Activated CD8-positive, alpha-beta T cell treated with anti-CD3 and anti-CD28 coated beads for 36 hours (primary cell): ENCODE measurements at regions not wholly inside any gene's neighbourhood (a gene's known extent, or its start where the extent isn't known, plus 50 kb on each side); places are given as distances from the start of the nearest gene placed in this dataset.

Experiments
- ATAC-seq: fragments of 200-7000 bp; cut with Tn5 transposase; one replicate; pipeline ENCODE4 v1.10.0; 2021; ENCODE audit warnings: mild to moderate bottlenecking, moderate library complexity
- CTCF ChIA-PET: fragments of 350-600 bp; sonication (Branson Sonifier 250); formaldehyde crosslinking; loops from one replicate; lab custom pipeline; 2021; ENCODE audit warnings: antibody characterized with exemption; lab: Charles Lee
- POLR2A ChIA-PET: fragments of 350-600 bp; sonication (Branson Sonifier 250); formaldehyde crosslinking; loops from one replicate; lab custom pipeline; 2021; ENCODE audit warnings: antibody characterized with exemption; lab: Charles Lee
- DNase-seq: peaks from one replicate; pipeline ENCODE4 v3.0.0-alpha.2; 2020
- H3K27ac Mint-ChIP-seq: one replicate; pipeline ENCODE4 v1.8.0; 2021; ENCODE audit warnings: mild to moderate bottlenecking, mixed read lengths
- H3K27me3 Mint-ChIP-seq: one replicate; pipeline ENCODE4 v1.8.0; 2021; ENCODE audit warnings: mixed read lengths
- H3K36me3 Mint-ChIP-seq: one replicate; pipeline ENCODE4 v1.8.0; 2021; ENCODE audit warnings: low read depth, mixed read lengths
- H3K4me1 Mint-ChIP-seq: one replicate; pipeline ENCODE4 v1.8.0; 2021; ENCODE audit warnings: low read depth, mixed read lengths
- H3K4me3 Mint-ChIP-seq: one replicate; pipeline ENCODE4 v1.8.0; 2021; ENCODE audit warnings: mild to moderate bottlenecking, moderate library complexity, mixed read lengths
- H3K9me3 Mint-ChIP-seq: one replicate; pipeline ENCODE4 v1.8.0; 2021; ENCODE audit warnings: mixed read lengths
- CTCF ChIP-seq: fragments of 200-600 bp; IDR thresholded peaks from one replicate; pipeline ENCODE4 v1.8.0; 2022; ENCODE audit warnings: antibody characterized with exemption, mild to moderate bottlenecking
- intact Hi-C: fragments of 100-400 bp; cut with micrococcal nuclease; formaldehyde crosslinking; loops from one replicate; pipeline ENCODE4 v1.10.0; 2022

DNA sequence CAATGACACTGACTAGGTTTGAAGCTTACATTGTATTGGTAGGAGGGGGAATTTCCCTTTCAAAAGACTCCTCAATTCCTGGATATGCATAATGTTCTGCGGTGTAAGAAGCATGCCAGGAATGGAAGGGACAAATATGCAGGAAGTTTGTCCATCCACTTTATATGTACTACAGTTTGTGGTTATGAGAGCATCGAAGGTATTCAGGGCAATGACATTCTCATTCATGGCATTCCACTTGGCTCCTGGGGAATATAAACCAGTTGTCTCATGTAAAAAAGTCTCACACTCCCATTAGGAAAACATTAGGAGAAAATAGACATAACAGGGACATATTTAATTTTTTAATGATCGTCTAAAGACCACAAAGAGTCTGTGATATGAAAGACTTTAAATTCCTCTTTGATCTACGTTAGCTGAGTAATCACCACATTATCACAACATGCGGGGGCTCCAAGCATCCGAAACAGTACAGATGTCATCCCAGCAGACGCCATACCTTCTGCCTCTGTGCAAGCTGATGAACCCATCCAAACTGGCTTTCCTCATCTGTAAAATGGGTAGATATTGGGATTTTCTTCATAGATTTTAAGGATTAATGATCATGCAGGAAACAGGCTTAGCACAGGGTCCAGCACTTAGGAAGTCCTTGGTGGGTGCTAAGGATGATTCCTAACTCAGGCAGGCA is 675.3 kb downstream of the INHBA start:
- TF ChIP-seq CTCF, result no peak
- DNase-seq (no peak), ATAC-seq (no peak)
- Mint-ChIP-seq H3K27ac (no peak overlapping the region), H3K27me3 (no peaks in the 10 kb centered on the region), H3K4me3 (no peak overlapping the region), H3K9me3 (no peaks in the 10 kb centered on the region), H3K36me3 (no peaks in the 10 kb centered on the region), H3K4me1 (no peaks in the 10 kb centered on the region)
- ChIA-PET POLR2A (no interaction called here), CTCF (no interaction called here)
- intact Hi-C loops, result no loop called here

GRCh38 chr7:41024126-41024525 is 678.8 kb downstream of the INHBA start:
- no peak overlapping the region for H3K4me3 Mint-ChIP-seq

GRCh38 chr7:41020056-41020455 is 682.8 kb downstream of the INHBA start:
- H3K4me1 Mint-ChIP-seq, result no peaks in the 10 kb centered on the region
- ChIA-PET POLR2A (no interaction called here), CTCF (interaction anchor here (1.7 kb wide), 1 partner anchor 17 kb away, joined by 6 read pairs; no protein-coding TSS in a partner anchor)
- no peaks in the 10 kb centered on the region for H3K27me3 Mint-ChIP-seq
- no peak for ATAC-seq
- H3K9me3 Mint-ChIP-seq, result no peaks in the 10 kb centered on the region
- DNase-seq, result no peak
- intact Hi-C loops, result no loop called here
- no peak for TF ChIP-seq CTCF
- H3K4me3 Mint-ChIP-seq, result no peak overlapping the region
- H3K27ac Mint-ChIP-seq, result no peak overlapping the region
- no peaks in the 10 kb centered on the region for H3K36me3 Mint-ChIP-seq

More at GRCh38 chr7:41024126-41024525, 678.8 kb downstream of the INHBA start:
- ChIA-PET CTCF (no interaction called here), POLR2A (no interaction called here)
- TF ChIP-seq CTCF, result no peak
- H3K4me1 Mint-ChIP-seq, result no peaks in the 10 kb centered on the region
- H3K27me3 Mint-ChIP-seq, result no peaks in the 10 kb centered on the region
- ATAC-seq, result no peak
- H3K9me3 Mint-ChIP-seq, result no peaks in the 10 kb centered on the region
- intact Hi-C loops, result no loop called here
- H3K27ac Mint-ChIP-seq, result no peak overlapping the region
- no peaks in the 10 kb centered on the region for H3K36me3 Mint-ChIP-seq
- no peak for DNase-seq

DNA sequence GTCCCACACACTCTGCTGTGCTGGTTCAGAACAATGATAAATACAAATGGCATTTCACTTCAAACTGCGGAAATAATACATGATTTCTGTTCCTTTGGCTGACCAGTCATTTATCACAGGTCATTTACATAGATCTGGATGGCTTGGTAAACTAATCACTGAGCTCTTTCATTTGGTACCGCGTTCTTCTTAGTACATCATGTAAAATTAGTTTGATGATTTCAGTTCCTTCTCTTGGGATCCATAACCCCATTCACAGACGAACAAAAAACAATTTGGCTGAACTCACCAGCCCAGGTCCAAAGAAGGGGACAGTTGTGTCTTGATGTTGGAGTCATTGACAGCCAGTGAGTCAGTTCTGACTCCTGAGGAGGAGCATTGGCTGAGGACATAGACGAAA is 689.8 kb downstream of the INHBA start:
- ATAC-seq (no peak), DNase-seq (no peak)
- no peaks in the 10 kb centered on the region for H3K36me3 Mint-ChIP-seq
- TF ChIP-seq CTCF, result no peak
- ChIA-PET POLR2A (no interaction called here), CTCF (no interaction called here)
- no peaks in the 10 kb centered on the region for H3K9me3 Mint-ChIP-seq
- no peak overlapping the region for H3K4me3 Mint-ChIP-seq
- intact Hi-C loops, result no loop called here
- no peak overlapping the region for H3K27ac Mint-ChIP-seq
- no peaks in the 10 kb centered on the region for H3K4me1 Mint-ChIP-seq
- H3K27me3 Mint-ChIP-seq, result no peaks in the 10 kb centered on the region

DNA sequence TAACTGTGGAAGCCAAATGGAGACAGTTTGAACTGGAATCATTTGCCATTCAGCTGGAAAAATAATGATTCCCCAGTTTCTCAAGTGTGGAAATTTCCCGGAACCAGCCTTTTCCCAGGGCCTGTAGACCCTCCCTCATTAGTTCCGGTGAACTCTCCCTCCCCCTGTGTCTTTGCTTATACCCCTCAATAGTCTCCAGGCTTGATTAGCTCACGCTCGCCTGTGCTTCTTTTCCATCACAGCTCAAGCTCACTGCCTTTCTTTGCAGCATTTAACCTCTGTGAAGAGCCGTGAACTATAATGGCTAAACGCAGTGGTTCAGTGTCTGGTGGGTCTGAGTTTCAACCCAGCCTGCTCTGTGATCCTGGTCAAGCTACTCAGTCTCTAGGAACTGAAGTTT is 690.8 kb downstream of the INHBA start:
- no peaks in the 10 kb centered on the region for H3K9me3 Mint-ChIP-seq
- CTCF ChIA-PET, result interaction anchor here (0.8 kb wide), 1 partner anchor 9 kb away, joined by 3 read pairs; no protein-coding TSS in a partner anchor
- DNase-seq, result no peak

More for the DNA sequence above, 690.8 kb downstream of the INHBA start:
- Mint-ChIP-seq H3K36me3 (no peaks in the 10 kb centered on the region), H3K27ac (no peak overlapping the region), H3K27me3 (no peaks in the 10 kb centered on the region), H3K4me1 (no peaks in the 10 kb centered on the region), H3K4me3 (no peak overlapping the region)
- no peak for TF ChIP-seq CTCF
- POLR2A ChIA-PET, result no interaction called here
- no peak for ATAC-seq
- intact Hi-C loops, result no loop called here
